Activated CD8-positive, alpha-beta memory T cell treated with anti-CD3 and anti-CD28 coated beads, Interleukin-2, amount 50 U/mL, for 24 hours (primary cell): ENCODE measurements at regions not wholly inside any gene's neighbourhood (a gene's known extent, or its start where the extent isn't known, plus 50 kb on each side); places are given as distances from the start of the nearest gene placed in this dataset.
"Not testable (repeated sequence)": the region's sequence is repeated elsewhere in the genome, so short reads cannot be mapped to it uniquely, and the experiment has no call there.

Experiments
- DNase-seq: peaks from one replicate; pipeline ENCODE4 v3.0.0-alpha.2; 2020; ENCODE audit errors: extremely low read depth

GRCh38 chr20:51305316-51306052 lies 237.0 kb downstream of the NFATC2 start:
- no peak for DNase-seq

- no peak for DNase-seq
Observed at GRCh38 chr20:51303731-51304670, 238.5 kb downstream of the NFATC2 start.

DNA sequence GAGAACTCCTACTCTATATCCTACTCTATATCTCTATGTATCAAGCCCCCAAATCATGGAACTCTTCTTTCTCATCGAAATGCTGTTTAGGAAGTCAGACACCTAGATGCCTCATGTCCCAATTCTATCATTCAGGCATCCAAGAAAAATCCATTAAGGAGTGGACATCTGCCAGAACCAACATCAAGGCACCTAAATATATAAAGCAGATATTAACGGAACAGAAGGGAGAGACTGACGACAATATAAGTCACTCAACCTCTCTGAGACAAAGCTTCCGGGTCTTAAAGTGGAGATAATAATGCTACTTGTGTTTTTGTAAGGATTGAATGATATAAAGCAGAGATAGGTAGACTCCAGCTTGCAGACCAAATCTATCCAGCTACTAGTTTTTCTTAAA lies 241.5 kb downstream of the NFATC2 start:
- DNase-seq, result no peak

DNA sequence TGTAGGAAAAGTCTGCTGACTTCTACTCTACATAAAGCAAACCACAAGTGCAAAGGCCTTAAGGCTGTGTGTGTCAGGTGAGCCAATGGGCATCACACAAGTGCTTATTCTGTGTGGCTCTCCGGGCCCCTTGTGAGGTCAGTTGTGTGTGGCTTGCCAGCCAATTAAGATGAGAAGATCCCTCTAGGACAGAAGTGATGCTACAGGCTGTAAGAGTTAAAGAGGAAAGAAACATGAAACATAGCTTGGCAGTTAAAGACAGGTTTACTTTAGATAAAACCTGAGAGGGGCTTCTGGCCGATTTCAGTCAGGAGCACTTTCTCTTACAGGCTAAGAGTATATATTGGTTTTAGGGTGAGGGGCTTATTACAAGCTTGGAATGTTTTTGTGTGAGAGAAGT lies 242.4 kb downstream of the NFATC2 start:
- no peak for DNase-seq

GRCh38 chr20:51299413-51299812 lies 243.1 kb downstream of the NFATC2 start:
- DNase-seq, result no peak

DNA sequence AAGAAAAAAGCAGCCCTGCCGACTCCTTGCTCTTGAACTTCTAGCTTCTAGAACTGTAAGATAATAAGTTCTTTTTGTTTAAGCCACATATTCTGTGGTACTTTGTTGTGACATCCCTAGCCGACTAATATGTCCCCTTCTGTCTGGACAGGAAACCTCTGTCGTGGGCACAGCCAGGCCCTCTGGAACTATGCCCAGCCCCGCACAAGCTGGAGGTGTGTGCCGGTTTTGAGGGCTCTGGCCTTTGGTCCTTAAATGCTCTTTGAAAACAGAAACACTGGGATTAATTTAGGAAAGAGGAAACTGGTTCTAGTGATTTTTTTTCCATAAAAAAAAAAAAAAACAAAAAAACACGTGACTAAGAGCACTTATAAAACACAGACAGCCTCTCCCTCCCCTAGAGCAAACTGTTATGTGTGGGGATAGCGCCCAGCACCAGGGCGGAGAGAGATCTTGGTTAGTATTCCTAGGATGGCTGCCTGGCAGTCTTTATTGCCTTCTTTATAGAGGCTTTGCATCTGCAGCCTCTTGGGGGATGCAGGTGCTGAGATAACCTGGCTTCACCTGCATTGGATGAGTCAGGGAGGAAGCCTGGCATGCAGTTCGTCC lies 244.3 kb downstream of the NFATC2 start:
- no peak for DNase-seq

DNA sequence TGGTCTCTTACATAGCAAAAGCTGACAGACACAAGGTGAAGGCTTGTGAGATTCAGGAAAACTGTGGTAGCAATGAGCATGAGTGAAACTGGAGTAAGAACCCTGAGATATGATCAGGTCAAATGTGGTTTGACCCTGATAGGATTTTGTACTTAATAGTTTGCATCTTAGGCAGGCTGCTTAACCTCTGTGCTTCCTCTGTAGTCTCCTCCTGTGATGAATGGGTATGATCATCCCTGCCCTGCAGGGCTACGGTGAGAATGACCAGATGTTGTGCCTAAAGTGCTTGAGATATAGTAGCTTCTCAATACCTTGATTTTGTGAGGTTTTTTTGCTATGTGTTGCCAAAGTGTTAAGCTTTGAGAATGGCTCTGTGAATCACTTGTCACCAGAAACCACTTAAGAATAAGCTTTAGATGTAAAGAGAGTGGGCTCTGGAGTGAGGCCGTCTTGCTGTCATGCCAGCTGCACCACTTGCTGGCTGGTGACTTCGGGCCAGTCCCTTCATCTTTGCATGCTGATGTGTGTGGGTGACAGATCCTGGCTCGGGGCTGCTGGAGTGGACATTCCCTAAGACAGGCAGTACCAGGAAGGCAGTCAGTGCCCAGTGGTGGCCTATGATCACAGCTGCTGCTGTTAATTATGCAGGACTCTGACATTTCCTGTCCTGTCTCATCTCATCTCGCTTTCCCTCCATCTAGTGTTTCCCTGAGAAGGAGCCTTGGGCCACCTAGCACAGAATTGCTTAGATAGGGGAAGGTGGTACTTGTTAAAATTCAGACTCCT lies 254.7 kb downstream of the NFATC2 start:
- no peak for DNase-seq

DNA sequence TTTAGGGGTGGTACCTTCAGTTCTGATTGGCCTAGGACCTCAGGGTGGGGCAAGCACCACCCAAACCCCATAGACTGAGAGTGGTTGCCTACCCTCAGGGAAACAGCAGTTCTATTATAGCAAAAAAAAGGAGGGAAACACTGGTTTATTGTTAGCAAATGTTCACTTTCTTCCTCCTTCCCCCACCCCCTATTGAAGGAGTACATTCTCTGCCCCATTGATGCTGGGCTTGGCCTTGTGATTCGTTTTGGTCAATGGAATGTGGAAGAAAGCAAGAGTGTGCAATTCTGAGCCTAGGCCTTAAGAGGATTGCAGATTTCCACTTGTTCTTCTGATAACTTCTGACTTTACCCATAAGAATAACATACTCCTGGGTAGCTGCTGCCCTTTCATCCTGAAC lies 255.8 kb downstream of the NFATC2 start:
- no peak for DNase-seq

GRCh38 chr20:51285684-51286083 lies 256.8 kb downstream of the NFATC2 start:
- DNase-seq, result no peak

- DNase-seq, result no peak
Observed at GRCh38 chr20:51284871-51285270, 257.6 kb downstream of the NFATC2 start.

GRCh38 chr20:51284176-51284575 lies 258.3 kb downstream of the NFATC2 start:
- no peak for DNase-seq

DNA sequence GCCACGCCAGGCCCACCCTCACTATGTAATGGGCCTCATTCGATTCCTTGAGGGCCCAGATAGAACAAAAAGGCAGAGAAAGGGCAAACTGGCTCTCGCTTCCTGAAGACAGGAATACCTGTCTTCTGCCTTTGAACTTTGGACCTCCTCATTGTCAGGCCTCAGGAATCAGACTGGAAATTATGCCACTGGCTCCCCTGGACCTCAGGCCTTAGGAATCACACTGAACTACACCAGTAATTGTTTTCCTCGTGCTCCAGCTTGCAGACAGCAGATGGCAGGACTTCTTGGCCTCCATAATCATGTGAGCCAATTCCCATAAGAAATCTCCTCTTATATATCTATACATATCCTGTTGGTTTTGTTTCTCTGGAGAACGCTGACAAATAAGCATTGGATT lies 258.6 kb upstream of the KCNG1 start:
- DNase-seq, result no peak

- DNase-seq, result no peak
Observed at GRCh38 chr20:51280047-51280446, 257.1 kb upstream of the KCNG1 start.

DNA sequence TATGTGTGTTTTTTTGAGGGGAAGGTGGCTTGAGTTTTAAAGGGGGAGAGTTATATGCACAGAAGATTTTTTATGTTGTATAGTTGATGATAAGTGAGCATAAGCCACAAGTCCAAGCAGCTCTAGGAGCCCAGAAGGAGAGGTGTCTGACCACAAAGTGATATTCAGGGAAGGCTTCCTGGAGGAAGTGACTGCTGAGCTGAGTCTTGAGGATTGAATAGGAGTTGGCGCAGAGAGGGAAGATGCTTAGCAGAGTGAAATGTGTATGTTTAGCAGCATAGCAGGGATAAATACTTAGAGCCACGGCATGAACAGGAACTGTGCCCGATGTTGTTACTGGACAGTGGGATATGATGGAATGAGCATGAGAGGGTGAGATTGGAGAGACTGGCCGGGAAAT lies 255.1 kb upstream of the KCNG1 start:
- DNase-seq, result no peak

GRCh38 chr20:51276296-51276695 lies 253.4 kb upstream of the KCNG1 start:
- DNase-seq, result no peak

- no peak for DNase-seq
Observed at GRCh38 chr20:51275826-51276225, 252.9 kb upstream of the KCNG1 start.

GRCh38 chr20:51275181-51275580 lies 252.3 kb upstream of the KCNG1 start:
- no peak for DNase-seq

GRCh38 chr20:51272401-51272800 lies 249.5 kb upstream of the KCNG1 start:
- DNase-seq, result no peak

DNA sequence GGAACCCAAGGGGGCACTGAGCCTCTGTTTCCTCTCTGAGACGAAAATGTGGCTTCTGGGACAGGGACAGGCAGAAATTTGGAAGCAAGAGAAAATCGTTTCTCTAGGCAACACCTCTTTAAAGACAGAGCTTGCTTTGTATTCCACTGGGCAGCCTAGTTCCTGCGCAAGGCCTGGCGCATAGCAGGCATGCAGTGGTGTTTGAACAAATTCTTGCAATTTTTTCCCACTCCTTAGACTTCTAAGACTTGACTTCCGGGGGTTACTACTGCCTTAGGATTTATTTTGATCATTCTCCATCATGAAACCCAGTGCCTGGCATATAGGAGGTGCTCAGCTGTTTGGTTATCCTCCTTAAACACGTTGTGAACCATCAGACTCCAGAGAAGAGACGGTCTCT lies 249.0 kb upstream of the KCNG1 start:
- DNase-seq, result no peak

GRCh38 chr20:51271289-51271688 lies 248.4 kb upstream of the KCNG1 start:
- DNase-seq, result not testable (repeated sequence)

DNA sequence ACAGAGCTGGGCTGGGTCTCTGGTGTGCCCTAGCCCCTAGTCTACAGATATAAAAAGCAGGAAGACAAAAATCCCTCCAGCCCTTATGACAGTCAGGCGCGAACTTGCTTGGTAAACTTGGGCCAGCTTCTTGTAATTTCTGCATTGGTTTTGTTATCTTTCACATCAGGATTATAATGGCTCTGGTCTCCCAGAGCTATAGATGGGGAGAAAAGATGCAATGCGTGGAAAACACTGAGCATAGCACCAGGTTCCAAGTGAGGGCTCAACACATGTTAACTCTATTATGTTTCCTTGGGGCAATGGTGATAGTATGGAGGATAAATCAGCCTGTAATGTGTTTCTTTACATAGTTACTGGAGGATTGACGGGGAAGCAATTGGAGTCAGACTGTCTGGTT lies 246.8 kb upstream of the KCNG1 start:
- no peak for DNase-seq

- DNase-seq, result no peak
Observed at GRCh38 chr20:51267679-51268078, 244.8 kb upstream of the KCNG1 start.
